GM13977 (cell line): ENCODE measurements at regions not wholly inside any gene's neighbourhood (a gene's known extent, or its start where the extent isn't known, plus 50 kb on each side); places are given as distances from the start of the nearest gene placed in this dataset.

Experiments
- DNase-seq: peaks from one replicate; pipeline ENCODE4 v3.0.0; 2012; ENCODE audit warnings: low spot score
- in situ Hi-C: fragments of 300-500 bp; cut with MboI; formaldehyde crosslinking; loops from one replicate; pipeline ENCODE4 v1.12.0; 2022; ENCODE audit warnings: low sequenced_read_pairs, low pct_unique_long_range_greater_than_20kb, mixed read lengths, inconsistent platforms; ENCODE audit not compliant: unreplicated experiment
- TF ChIP-seq, protein P1 (sequence below): IDR thresholded peaks from 2 replicates; pipeline ENCODE4 v1.5.1; 2012; ENCODE audit warnings: mild to moderate bottlenecking, control low read depth; ENCODE audit not compliant: insufficient read depth; ENCODE audit errors: extremely low read depth, missing control alignments

DNA sequence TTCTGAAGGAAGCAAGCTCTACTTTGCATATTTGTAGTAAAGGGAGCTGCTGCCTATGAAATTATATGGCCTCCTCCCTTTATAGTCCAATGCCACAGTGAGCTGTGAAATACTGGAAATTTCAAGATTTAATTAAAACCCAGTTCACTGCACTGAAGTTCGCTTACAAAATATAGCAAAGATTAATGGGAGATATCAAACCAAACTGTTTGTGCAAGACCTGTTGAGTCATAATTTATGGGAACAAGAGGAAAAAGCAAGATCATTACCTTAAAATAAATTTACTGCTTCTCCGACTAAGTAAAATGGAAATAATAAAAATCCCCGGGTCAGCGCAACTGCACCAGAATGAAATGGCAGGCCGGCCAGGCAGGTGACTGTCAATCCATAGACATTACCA is 215.5 kb upstream of the RAB6C start:
- no peak for DNase-seq
- TF ChIP-seq, protein P1, sequence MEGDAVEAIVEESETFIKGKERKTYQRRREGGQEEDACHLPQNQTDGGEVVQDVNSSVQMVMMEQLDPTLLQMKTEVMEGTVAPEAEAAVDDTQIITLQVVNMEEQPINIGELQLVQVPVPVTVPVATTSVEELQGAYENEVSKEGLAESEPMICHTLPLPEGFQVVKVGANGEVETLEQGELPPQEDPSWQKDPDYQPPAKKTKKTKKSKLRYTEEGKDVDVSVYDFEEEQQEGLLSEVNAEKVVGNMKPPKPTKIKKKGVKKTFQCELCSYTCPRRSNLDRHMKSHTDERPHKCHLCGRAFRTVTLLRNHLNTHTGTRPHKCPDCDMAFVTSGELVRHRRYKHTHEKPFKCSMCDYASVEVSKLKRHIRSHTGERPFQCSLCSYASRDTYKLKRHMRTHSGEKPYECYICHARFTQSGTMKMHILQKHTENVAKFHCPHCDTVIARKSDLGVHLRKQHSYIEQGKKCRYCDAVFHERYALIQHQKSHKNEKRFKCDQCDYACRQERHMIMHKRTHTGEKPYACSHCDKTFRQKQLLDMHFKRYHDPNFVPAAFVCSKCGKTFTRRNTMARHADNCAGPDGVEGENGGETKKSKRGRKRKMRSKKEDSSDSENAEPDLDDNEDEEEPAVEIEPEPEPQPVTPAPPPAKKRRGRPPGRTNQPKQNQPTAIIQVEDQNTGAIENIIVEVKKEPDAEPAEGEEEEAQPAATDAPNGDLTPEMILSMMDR, result no peak
- in situ Hi-C loops, result no loop called here

DNA sequence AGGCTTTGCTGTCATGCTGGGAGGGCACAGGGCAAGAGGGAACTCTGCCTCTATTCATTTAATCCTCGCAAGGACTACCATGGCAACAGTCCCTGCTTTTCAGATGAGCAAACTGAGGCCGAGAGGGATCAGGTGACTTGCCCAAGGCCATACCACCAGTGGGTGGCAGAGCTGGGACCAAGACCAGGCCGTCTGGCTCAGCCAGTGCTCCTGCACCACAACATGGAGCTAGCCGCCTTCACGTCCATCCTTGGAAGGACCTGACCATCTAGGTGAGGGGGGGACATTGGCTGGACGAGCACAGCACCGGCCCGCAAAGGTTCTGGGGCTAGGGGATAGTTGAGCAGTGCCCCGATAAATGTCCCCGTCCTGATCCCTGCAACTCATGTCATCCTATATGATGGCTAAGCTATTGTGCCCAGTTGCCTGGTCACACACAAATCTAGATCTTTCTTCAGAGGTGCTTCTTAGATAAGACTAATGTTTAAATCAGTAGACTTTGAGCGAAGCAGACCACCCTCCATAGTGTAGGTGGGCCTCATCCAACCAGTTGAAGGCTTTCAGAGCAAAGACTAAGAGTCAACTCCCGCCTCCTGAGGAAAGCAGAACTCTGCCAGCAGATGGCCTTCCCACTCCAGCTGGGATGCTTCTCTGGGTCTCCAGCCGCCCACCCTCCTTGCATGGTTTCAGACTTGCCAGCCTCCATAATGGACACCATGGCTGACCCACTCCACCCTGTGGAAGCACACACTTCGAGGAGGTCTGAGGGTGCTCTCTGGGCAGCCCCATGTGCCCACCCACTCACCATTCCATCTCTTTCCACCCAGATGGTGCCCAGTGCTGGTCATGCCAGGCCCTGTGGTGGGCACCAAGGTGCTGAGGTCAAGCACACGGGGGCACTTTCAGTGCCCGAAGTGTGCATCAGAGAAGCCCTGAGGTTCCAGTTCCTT is 214.8 kb upstream of the RAB6C start:
- in situ Hi-C loops, result no loop called here

DNA sequence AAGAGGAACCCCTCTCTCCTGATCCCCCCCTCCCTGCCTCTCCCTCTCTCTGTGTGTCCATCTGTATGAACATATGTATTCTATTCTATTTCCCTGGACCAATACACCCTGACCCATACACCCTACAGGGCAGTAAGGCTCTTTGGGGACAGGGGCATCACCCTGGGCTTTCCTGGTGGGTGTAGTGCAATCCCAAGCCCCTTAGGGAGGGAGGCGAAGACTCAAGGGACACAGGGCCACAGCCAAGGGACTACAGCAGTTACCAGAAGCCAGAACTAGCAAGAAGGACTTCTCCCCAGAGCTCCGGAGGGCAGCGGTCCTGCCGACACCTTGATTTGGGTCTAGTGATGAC is 214.2 kb upstream of the RAB6C start:
- TF ChIP-seq, protein P1, result no peak
- DNase-seq, result no peak
- in situ Hi-C loops, result no loop called here

More for the DNA sequence above, 214.8 kb upstream of the RAB6C start:
- no peak for DNase-seq
- TF ChIP-seq, protein P1, result no peak

DNA sequence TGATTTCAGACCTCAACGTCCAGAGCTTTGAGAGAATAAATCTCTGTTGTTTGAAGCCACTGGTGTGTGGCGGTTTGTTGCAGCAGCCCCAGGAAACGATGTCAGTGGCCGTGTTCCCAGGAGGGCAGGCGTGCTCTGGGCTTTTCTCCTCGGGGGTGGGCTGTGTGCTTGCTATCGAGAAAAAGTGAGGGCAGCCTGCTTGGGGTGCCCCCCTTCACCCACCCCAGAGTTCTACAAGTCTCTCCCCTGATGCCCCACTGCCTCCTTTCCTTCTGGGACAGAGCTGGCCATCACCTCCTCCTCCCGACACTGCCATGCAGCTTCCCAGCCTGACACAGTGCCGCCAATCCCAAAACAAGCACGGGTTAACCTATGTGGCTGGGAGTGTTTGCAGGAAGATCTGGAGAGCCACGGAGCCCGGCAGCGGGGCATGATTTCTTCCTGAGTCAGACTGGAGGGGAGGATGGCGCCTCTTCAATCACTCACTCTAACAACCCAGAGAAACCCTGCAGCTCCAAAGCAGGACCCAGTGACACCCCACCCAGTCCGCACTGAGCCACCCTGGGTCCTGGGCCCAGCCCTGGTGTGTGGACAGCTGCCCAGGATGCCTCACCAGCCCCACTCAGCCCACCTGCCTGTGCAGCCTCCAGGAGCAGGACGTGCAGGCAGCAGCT is 213.7 kb upstream of the RAB6C start:
- TF ChIP-seq, protein P1, result no peak
- no peak for DNase-seq
- in situ Hi-C loops, result no loop called here

DNA sequence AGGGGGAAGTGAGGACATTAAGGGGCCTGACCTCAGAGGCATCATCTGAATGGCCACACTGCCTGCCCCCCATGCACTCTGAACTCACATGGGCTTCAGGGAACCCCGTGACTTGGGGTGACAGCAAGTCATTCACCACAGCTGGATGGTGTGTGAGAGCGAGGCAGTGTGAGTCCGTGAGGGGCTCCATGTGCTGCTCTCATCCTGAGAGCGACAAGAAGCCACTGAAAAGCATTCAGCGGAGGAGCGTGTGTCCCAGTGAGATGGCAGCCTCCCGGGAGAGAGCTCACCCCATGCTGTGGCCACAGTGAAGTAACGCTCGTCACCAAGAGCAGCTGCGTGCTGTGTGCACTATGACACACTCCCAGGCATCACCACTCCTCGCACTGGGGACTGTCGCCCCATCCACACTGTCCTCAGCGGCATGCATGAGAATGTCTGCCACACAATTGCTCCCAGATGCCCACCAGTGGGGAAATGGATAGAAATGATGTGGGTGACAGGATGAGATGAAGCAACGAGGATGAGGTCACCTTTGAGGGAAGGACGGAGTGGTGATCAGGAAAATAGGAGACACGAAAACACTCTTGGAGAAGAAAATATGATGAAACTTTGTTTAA is 213.0 kb upstream of the RAB6C start:
- in situ Hi-C loops, result no loop called here
- TF ChIP-seq, protein P1, result no peak
- DNase-seq, result no peak

DNA sequence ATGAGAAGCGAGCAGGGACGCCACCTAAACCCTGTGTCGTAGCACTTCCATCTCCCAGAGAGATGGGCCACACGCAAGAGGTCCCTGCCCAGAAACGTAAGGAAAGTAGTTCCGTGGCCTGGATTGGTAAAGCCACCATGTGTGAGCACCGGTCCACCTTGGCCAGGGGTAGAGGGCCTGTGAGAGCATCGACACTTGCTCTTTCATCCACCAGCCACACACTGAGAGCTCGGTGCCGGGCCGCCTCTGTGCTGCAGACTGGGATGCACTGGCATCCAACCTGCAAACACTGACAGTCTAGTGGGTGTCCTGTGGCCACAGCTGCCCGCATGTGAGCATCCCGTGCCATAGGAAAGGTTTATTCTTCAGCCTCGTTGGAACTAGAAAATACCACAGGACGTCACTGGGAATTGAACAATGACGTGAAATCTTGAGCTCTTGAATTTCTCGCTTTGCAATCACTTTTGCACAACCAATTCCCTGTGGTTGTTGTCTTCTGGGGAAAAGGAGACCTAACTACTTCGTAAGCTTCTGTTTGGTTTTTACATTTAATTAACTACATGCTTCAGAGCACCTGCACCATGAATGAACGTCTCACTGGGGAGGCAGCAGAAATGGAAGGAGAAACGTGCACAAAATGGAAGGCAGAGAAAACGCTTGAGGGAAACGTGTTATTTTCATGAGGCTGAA is 212.0 kb upstream of the RAB6C start:
- in situ Hi-C loops, result no loop called here
- TF ChIP-seq, protein P1, result no peak
- DNase-seq, result no peak
